Erythroblast (primary cell): ENCODE measurements at regions not wholly inside any gene's neighbourhood (a gene's known extent, or its start where the extent isn't known, plus 50 kb on each side); places are given as distances from the start of the nearest gene placed in this dataset.

Experiments used
- GATA1 ChIP-seq: IDR thresholded peaks from 2 replicates; pipeline ENCODE4 v1.6.1; 2011; ENCODE audit warnings: low read depth, mild to moderate bottlenecking, control low read depth, low read length, moderate library complexity
- POLR2A ChIP-seq: IDR thresholded peaks from 2 replicates; pipeline ENCODE4 v1.6.1; 2011; ENCODE audit warnings: mild to moderate bottlenecking, low read length

GRCh38 chr5:84628918-84629317, 244.2 kb upstream of the EDIL3 start:
- TF ChIP-seq POLR2A (no peak), GATA1 (no peak)
